ENCODE measurements at regions not wholly inside any gene's neighbourhood (a gene's known extent, or its start where the extent isn't known, plus 50 kb on each side); places are given as distances from the start of the nearest gene placed in this dataset.

DNA sequence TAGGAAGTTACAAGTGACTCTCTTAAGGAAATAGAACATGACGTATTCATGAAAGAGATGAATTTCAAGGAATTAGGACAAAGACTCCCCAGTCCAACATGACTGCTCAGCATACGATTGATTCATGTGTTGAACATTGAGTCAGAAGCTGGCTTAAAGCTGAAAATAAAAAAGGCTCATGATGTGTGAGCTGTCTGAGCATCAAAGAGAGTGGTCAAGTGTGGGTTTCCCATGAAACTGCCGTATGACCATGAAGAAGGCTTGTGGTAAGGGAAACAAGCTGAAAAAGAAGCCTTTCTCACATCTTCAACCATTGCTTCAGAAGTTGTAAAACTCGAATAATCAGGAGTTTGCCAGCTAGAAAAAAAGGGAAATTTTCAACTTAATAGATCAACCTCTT lies 201.9 kb upstream of the APCDD1 start:
- Histone ChIP-seq H3K4me2 (ENCODE audit: insufficient read depth, insufficient read length, low read length) (no peak overlapping the region), H2AK5ac (ENCODE audit: insufficient read length, low read length) (no peak overlapping the region), H2AFZ (ENCODE audit: low read length) (no peak overlapping the region), H4K20me1 (ENCODE audit: control insufficient read depth, insufficient read depth, insufficient read length) (no peaks in the 10 kb centered on the region), H3K4ac (ENCODE audit: low read depth, low read length) (no peak overlapping the region), H3K23me2 (ENCODE audit: insufficient read length, low read depth, low read length, poor library complexity, severe bottlenecking) (no peaks in the 10 kb centered on the region), H4K91ac (ENCODE audit: insufficient read length, low read depth, low read length) (no peak overlapping the region), H3K14ac (ENCODE audit: insufficient read depth, low read length) (no peak overlapping the region), H3K27ac (ENCODE audit: insufficient read length, low read depth, low read length) (no peak overlapping the region), H2BK120ac (ENCODE audit: low read depth, low read length, poor library complexity, severe bottlenecking) (no peak overlapping the region), H3K79me1 (ENCODE audit: insufficient read depth, low read depth, low read length, poor library complexity, severe bottlenecking) (no peaks in the 10 kb centered on the region), H4K8ac (replicated peaks; ENCODE audit: insufficient read length, low read depth, low read length) (no peak overlapping the region), H3T11ph (ENCODE audit: low read length) (no peak overlapping the region), H3K23ac (ENCODE audit: insufficient read length, low read depth, low read length) (no peak overlapping the region), H3K18ac (ENCODE audit: insufficient read length, low read depth, low read length) (no peak overlapping the region), H2BK12ac (ENCODE audit: insufficient read length, low read depth, low read length) (no peak overlapping the region), H3K56ac (ENCODE audit: insufficient read length, low read depth, low read length) (no peak overlapping the region), H2BK15ac (ENCODE audit: low read depth, low read length) (no peak overlapping the region), H3K79me2 (ENCODE audit: insufficient read depth, low read length) (no peaks in the 10 kb centered on the region), H3K27me3 (ENCODE audit: insufficient read depth, low read length) (no peaks in the 10 kb centered on the region), H3K9ac (ENCODE audit: extremely low read depth, insufficient read length, low read length) (no peak overlapping the region), H4K5ac (ENCODE audit: insufficient read length, low read depth, low read length) (no peak overlapping the region), H2BK5ac (ENCODE audit: insufficient read length, low read length) (no peak overlapping the region), H2BK20ac (ENCODE audit: low read depth, low read length, poor library complexity, severe bottlenecking) (no peak overlapping the region), H3K9me3 (ENCODE audit: control insufficient read depth, low read depth, low read length) (no peaks in the 10 kb centered on the region), H3K4me1 (ENCODE audit: insufficient read depth, low read length) (no peaks in the 10 kb centered on the region)
- Mint-ChIP-seq H3K27me3 (ENCODE audit: low read depth) (peaks cover 4% of the 10 kb centered on the region), H3K4me1 (peaks cover 0 to 5% of the 10 kb centered on the region in 2 experiments; a peak in 2 of 4 replicates), H3K9me3 (peaks cover 6% of the 10 kb centered on the region in 2 experiments; a peak in 4 of 5 replicates), H3K36me3 (ENCODE audit: insufficient read depth in 1 of 3, low read depth in 3 of 3) (0 out of 7 replicates have a peak, but pooled peaks cover 0 to 4% (median 0%) of the 10 kb centered on the region in 3 experiments), H3K4me3 (no peak overlapping the region), H3K27ac (no peak overlapping the region)
- TF ChIP-seq CTCF (conservative IDR thresholded peaks at IDR 0.05): no peak
- no peak for DNase-seq
- no CpG with 5 or more reads among the region's 4 CpGs for WGBS (ENCODE audit: extremely low coverage, insufficient read length, low lambda C conversion rate)

Measured in H9 (cell line).